ENCODE measurements at regions not wholly inside any gene's neighbourhood (a gene's known extent, or its start where the extent isn't known, plus 50 kb on each side); places are given as distances from the start of the nearest gene placed in this dataset.
"Not testable (repeated sequence)": the region's sequence is repeated elsewhere in the genome, so short reads cannot be mapped to it uniquely, and the experiment has no call there.

DNA sequence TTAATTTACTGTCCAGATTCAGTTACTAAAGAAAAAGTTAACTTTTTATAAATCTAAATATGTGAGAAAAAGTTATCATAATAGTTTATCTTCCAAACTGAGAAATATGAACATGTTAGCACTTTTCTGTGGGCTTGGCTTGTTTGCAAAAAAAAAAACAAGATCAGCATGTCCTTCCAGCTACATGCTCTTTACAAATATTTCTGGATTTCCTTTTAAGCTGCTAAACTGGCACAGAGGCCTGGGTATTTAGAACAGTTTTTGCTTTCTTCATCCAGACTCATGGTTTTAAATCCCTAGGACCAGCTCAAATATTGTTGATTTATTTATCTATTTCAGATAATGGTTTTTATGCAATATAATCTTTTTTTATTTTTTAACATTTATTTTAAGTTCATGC is 1444.5 kb upstream of the FLRT2 start:
- TF ChIP-seq, protein P1, sequence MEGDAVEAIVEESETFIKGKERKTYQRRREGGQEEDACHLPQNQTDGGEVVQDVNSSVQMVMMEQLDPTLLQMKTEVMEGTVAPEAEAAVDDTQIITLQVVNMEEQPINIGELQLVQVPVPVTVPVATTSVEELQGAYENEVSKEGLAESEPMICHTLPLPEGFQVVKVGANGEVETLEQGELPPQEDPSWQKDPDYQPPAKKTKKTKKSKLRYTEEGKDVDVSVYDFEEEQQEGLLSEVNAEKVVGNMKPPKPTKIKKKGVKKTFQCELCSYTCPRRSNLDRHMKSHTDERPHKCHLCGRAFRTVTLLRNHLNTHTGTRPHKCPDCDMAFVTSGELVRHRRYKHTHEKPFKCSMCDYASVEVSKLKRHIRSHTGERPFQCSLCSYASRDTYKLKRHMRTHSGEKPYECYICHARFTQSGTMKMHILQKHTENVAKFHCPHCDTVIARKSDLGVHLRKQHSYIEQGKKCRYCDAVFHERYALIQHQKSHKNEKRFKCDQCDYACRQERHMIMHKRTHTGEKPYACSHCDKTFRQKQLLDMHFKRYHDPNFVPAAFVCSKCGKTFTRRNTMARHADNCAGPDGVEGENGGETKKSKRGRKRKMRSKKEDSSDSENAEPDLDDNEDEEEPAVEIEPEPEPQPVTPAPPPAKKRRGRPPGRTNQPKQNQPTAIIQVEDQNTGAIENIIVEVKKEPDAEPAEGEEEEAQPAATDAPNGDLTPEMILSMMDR (IDR thresholded peaks at IDR 0.05; ENCODE audit: insufficient read depth, low read length, severe bottlenecking) = no peak
- Histone ChIP-seq H3K36me3 (ENCODE audit: control insufficient read depth, insufficient read depth, low read length) (no peaks in the 10 kb centered on the region), H3K27me3 (ENCODE audit: control insufficient read depth, insufficient read depth, low read length) (no peaks in the 10 kb centered on the region), H3K4me3 (ENCODE audit: low read depth, low read length) (no peak overlapping the region)
- FAIRE-seq (no peak), DNase-seq (ENCODE audit: low read depth) (no peak)

DNA sequence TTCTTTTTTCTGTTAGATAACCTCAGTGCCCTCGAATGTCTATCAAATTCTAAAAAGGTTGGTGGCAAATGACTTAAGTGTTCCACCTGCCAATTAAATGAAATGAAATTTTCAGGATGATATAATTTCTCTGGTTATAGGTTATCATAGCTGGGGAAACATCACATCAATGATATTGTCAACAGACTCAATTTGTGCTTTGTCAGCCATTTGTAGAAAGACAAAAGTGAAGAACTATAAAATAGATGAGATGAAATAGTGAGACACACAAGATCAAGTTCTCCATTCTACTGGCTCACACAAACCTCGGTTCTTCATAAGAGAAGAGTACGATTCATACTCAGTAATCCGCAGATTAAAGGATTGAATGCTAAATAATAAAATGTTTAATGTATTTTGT is 1443.2 kb upstream of the FLRT2 start:
- FAIRE-seq = no peak
- H3K4me3 ChIP-seq (ENCODE audit: low read depth, low read length) = no peak overlapping the region
- H3K36me3 ChIP-seq (ENCODE audit: control insufficient read depth, insufficient read depth, low read length) = no peaks in the 10 kb centered on the region
- H3K27me3 ChIP-seq (ENCODE audit: control insufficient read depth, insufficient read depth, low read length) = no peaks in the 10 kb centered on the region
- no peak for DNase-seq (ENCODE audit: low read depth)
- TF ChIP-seq, protein P1 (IDR thresholded peaks at IDR 0.05; ENCODE audit: insufficient read depth, low read length, severe bottlenecking) = no peak

DNA sequence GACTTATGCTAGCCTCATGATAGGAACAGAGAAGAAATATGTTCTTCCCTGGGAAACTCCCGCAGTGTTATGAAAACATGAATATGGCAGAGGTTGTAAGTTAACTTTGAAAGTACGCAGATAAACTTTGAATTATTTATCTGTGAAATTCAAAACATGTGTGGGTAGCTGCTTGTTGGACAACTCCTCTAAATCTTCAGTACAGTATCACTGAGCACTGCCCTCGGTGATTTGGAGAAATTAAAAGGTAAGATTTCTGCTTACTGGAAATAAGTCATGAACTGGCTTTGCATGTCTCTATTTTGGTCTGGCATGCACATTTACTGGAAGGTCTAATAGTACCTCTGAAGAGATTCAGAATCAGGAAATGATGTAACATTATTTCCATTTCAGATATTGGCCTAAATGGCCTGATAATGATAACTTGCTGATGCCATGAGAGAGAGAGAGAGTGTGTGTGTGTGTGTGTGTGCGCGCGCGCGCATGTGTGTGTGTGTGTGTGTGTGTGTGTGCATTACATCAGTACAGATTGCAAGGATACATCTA is 1441.9 kb upstream of the FLRT2 start:
- TF ChIP-seq, protein P1 (IDR thresholded peaks at IDR 0.05; ENCODE audit: insufficient read depth, low read length, severe bottlenecking) = no peak
- DNase-seq (ENCODE audit: low read depth) = no peak
- Histone ChIP-seq H3K27me3 (ENCODE audit: control insufficient read depth, insufficient read depth, low read length) (no peaks in the 10 kb centered on the region), H3K36me3 (ENCODE audit: control insufficient read depth, insufficient read depth, low read length) (no peaks in the 10 kb centered on the region), H3K4me3 (ENCODE audit: low read depth, low read length) (no peak overlapping the region)
- FAIRE-seq = no peak

DNA sequence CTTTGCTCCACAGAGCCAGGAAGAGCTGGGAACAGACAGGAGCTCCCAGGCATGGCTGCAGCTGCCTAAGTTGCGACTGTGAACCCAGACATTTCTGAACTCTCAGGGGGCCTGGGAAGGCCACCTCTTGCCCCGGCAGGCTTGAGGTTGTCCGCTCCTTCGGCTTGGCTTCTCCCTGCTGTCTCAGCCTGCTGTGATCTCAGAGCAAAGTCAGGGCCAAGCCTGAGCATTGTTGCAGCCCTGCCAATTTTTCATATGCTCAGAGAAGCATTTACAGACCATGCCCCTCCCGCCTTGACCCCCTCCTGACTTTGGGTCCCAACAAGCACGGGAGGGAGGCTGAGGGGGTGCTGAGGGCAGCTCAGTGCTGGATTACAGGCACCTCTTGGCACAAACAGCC is 1439.1 kb upstream of the FLRT2 start:
- DNase-seq (ENCODE audit: low read depth) = no peak

DNA sequence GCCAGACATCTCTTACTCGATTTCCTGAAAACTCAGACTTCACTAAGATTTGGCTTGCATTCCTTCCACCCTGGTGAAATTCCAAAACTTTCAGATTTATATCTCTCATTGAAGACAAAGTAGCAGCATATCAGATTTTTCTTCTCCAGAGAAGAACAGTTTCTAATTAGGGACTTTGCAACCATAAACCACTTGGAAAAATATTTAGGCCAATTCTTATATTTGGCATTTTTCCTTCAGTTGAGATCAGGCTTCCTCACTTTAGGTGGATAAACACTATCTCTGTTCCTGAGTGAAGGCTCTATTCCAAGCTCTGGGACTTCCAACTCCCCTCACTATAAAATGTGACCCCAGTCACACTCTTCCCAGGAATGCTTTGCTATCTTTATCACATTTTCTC is 1434.3 kb upstream of the FLRT2 start:
- FAIRE-seq = no peak
- Histone ChIP-seq H3K36me3 (ENCODE audit: control insufficient read depth, insufficient read depth, low read length) (no peaks in the 10 kb centered on the region), H3K27me3 (ENCODE audit: control insufficient read depth, insufficient read depth, low read length) (no peaks in the 10 kb centered on the region), H3K4me3 (ENCODE audit: low read depth, low read length) (no peak overlapping the region)
- no peak for DNase-seq (ENCODE audit: low read depth)
- TF ChIP-seq, protein P1 (IDR thresholded peaks at IDR 0.05; ENCODE audit: insufficient read depth, low read length, severe bottlenecking) = no peak

More for the DNA sequence above, 1439.1 kb upstream of the FLRT2 start:
- Histone ChIP-seq H3K4me3 (ENCODE audit: low read depth, low read length) (no peak overlapping the region), H3K36me3 (ENCODE audit: control insufficient read depth, insufficient read depth, low read length) (no peaks in the 10 kb centered on the region), H3K27me3 (ENCODE audit: control insufficient read depth, insufficient read depth, low read length) (no peaks in the 10 kb centered on the region)
- TF ChIP-seq, protein P1 (IDR thresholded peaks at IDR 0.05; ENCODE audit: insufficient read depth, low read length, severe bottlenecking) = no peak
- no peak for FAIRE-seq

DNA sequence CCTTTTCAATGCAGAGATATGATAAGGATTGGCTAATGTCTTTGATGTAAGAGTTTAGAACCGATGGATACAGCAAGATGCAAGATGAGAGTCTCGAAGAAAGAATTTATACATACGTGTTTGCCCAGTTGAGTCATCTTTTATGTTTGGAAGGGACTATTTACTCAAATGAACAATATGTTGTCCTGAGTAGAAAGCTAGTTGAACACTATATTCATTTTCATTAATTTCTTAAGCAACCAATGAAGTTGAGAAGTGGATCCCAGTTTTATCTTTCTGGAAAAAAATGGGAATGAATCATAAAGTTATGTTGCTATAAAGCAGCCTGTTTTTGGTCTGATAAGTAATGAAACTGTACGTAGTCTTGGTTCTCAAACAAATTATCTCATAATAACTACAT is 1431.7 kb upstream of the FLRT2 start:
- H3K27me3 ChIP-seq (ENCODE audit: control insufficient read depth, insufficient read depth, low read length) = no peaks in the 10 kb centered on the region
- FAIRE-seq = no peak
- DNase-seq (ENCODE audit: low read depth) = no peak
- H3K36me3 ChIP-seq (ENCODE audit: control insufficient read depth, insufficient read depth, low read length) = no peaks in the 10 kb centered on the region
- TF ChIP-seq, protein P1 (IDR thresholded peaks at IDR 0.05; ENCODE audit: insufficient read depth, low read length, severe bottlenecking) = no peak
- H3K4me3 ChIP-seq (ENCODE audit: low read depth, low read length) = no peak overlapping the region

DNA sequence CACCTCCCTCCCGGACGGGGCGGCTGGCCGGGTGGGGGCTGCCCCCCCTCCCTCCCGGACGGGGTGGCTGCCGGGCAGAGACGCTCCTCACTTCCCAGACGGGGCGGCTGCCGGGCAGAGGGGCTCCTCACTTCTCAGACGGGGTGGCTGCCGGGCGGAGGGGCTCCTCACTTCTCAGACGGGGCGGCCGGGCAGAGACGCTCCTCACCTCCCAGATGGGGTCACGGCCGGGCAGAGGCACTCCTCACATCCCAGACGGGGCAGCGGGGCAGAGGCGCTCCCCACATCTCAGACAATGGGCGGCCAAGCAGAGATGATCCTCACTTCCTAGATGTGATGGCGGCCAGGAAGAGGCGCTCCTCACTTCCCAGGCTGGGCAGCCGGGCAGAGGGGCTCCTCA is 1430.4 kb upstream of the FLRT2 start:
- not testable (repeated sequence) for H3K36me3 ChIP-seq (ENCODE audit: control insufficient read depth, insufficient read depth, low read length); H3K27me3 ChIP-seq (ENCODE audit: control insufficient read depth, insufficient read depth, low read length); H3K4me3 ChIP-seq (ENCODE audit: low read depth, low read length); DNase-seq (ENCODE audit: low read depth); FAIRE-seq
